Keratinocyte (primary cell): ENCODE measurements at regions not wholly inside any gene's neighbourhood (a gene's known extent, or its start where the extent isn't known, plus 50 kb on each side); places are given as distances from the start of the nearest gene placed in this dataset.

Source experiments
- DNase-seq: peaks from one replicate; pipeline ENCODE4 v3.0.0-alpha.2; 2011; ENCODE audit warnings: low read depth, missing footprints, low spot score
- FAIRE-seq: peaks from 2 replicates; lab custom pipeline; 2011; peaks lifted over from hg19 to GRCh38; lab: Jason Lieb, UNC
- H2AFZ ChIP-seq: 2 replicates; pipeline ENCODE4 v1.6.0; 2012; ENCODE audit warnings: low read length, control low read depth, inconsistent platforms; ENCODE audit not compliant: control insufficient read depth
- H3K27ac ChIP-seq: 2 replicates; pipeline ENCODE4 v1.5.1; 2011; ENCODE audit warnings: low read length; ENCODE audit not compliant: control insufficient read depth, insufficient read depth
- H3K27me3 ChIP-seq: 3 replicates; pipeline ENCODE4 v1.6.0; 2011; ENCODE audit warnings: low read length; ENCODE audit not compliant: control insufficient read depth, insufficient read depth; ENCODE audit errors: extremely low read depth
- H3K36me3 ChIP-seq, 2 experiments: 2 replicates in 1 of 2; 3 replicates in 1 of 2; pipeline ENCODE4 v1.5.1; 2011; ENCODE audit warnings: low read length in 2 of 2, mild to moderate bottlenecking in 1 of 2; ENCODE audit not compliant: control insufficient read depth in 2 of 2, insufficient read depth in 2 of 2; ENCODE audit errors: extremely low read depth in 1 of 2
- H3K4me1 ChIP-seq: 3 replicates; pipeline ENCODE4 v1.5.1; 2011; ENCODE audit warnings: low read length; ENCODE audit not compliant: control insufficient read depth, insufficient read depth; ENCODE audit errors: extremely low read depth
- H3K4me2 ChIP-seq: 3 replicates; pipeline ENCODE4 v1.6.0; 2011; ENCODE audit warnings: low read depth, low read length; ENCODE audit not compliant: control insufficient read depth, insufficient read depth; ENCODE audit errors: extremely low read depth
- H3K4me3 ChIP-seq, 3 experiments: fragments of 200-600 bp in 1 of 3; sonication (generic) in 1 of 3; 2 replicates in 2 of 3; 3 replicates in 1 of 3; pipeline ENCODE4 v1.5.1; 2011 to 2016; ENCODE audit warnings: low read length in 3 of 3, mild to moderate bottlenecking in 3 of 3, control low read depth in 2 of 3, inconsistent platforms in 1 of 3, low read depth in 1 of 3, mixed read lengths in 1 of 3, mixed run types in 1 of 3, moderate library complexity in 1 of 3; ENCODE audit not compliant: control insufficient read depth in 2 of 3, insufficient read depth in 2 of 3; ENCODE audit errors: extremely low read depth in 1 of 3
- H3K79me2 ChIP-seq: 2 replicates; pipeline ENCODE4 v1.6.0; 2012; ENCODE audit warnings: low read length; ENCODE audit not compliant: control insufficient read depth, insufficient read depth
- H3K9ac ChIP-seq: 3 replicates; pipeline ENCODE4 v1.6.0; 2011; ENCODE audit warnings: low read length; ENCODE audit not compliant: control insufficient read depth, insufficient read depth; ENCODE audit errors: extremely low read depth
- H3K9me1 ChIP-seq: 3 replicates; pipeline ENCODE4 v1.6.0; 2011; ENCODE audit warnings: low read length; ENCODE audit not compliant: control insufficient read depth, insufficient read depth; ENCODE audit errors: extremely low read depth
- H3K9me3 ChIP-seq: 2 replicates; pipeline ENCODE4 v1.5.1; 2012; ENCODE audit warnings: low read depth, low read length; ENCODE audit not compliant: control insufficient read depth
- H4K20me1 ChIP-seq: 3 replicates; pipeline ENCODE4 v1.6.0; 2011; ENCODE audit warnings: low read length; ENCODE audit not compliant: control insufficient read depth, insufficient read depth; ENCODE audit errors: extremely low read depth
- EZH2 ChIP-seq: IDR thresholded peaks from one replicate; pipeline ENCODE4 v1.6.1; 2012; ENCODE audit warnings: inconsistent platforms, mild to moderate bottlenecking, low read length, moderate library complexity
- dilution Hi-C: fragments of 300-500 bp; cut with MboI; formaldehyde crosslinking; loops from one replicate; pipeline ENCODE4 v1.7.0; 2020; ENCODE audit warnings: low sequenced_read_pairs; ENCODE audit not compliant: extremely low pct_ligation_motif_present
- TF ChIP-seq, protein P1 (sequence below), 3 experiments: IDR thresholded peaks in 1 of 3; conservative IDR thresholded peaks in 1 of 3; optimal IDR thresholded peaks in 1 of 3; 2 replicates in 2 of 3; 3 replicates in 1 of 3; pipeline versions ENCODE3 to v1.5.1; 2011; ENCODE audit warnings: low read length in 3 of 3, mild to moderate bottlenecking in 3 of 3, moderate library complexity in 2 of 3, control low read depth in 1 of 3, inconsistent platforms in 1 of 3; ENCODE audit not compliant: insufficient read depth in 2 of 3; ENCODE audit errors: extremely low read depth in 1 of 3

DNA sequence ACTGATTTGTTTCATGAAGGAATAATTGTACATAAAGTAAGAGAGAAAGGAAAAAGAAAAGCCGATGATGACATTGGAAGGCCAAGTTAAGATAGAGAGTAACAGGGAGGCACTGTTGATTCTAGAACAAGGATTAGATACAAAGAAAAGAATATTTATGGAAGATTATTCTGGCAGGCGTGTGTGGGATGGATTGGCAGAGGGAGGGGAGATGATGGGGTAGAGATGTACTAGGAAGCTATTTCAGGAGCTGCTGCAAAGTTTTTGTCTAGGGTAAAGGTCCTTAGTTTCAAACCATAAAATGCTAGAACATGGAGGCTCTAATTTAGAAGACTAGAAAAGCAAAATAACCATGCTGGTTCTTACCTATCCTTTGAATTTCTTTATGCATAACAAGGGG lies 280.0 kb upstream of the LRRN1 start:
- dilution Hi-C loops = no loop called here
- TF ChIP-seq EZH2 = no peak
- TF ChIP-seq, protein P1, sequence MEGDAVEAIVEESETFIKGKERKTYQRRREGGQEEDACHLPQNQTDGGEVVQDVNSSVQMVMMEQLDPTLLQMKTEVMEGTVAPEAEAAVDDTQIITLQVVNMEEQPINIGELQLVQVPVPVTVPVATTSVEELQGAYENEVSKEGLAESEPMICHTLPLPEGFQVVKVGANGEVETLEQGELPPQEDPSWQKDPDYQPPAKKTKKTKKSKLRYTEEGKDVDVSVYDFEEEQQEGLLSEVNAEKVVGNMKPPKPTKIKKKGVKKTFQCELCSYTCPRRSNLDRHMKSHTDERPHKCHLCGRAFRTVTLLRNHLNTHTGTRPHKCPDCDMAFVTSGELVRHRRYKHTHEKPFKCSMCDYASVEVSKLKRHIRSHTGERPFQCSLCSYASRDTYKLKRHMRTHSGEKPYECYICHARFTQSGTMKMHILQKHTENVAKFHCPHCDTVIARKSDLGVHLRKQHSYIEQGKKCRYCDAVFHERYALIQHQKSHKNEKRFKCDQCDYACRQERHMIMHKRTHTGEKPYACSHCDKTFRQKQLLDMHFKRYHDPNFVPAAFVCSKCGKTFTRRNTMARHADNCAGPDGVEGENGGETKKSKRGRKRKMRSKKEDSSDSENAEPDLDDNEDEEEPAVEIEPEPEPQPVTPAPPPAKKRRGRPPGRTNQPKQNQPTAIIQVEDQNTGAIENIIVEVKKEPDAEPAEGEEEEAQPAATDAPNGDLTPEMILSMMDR (optimal IDR thresholded peaks at IDR 0.05 in 1 of 3, IDR thresholded peaks at IDR 0.05 in 1 of 3, conservative IDR thresholded peaks at IDR 0.05 in 1 of 3; ENCODE audit: extremely low read depth in 1 of 3, insufficient read depth in 2 of 3, low read length in 3 of 3) = no peak

GRCh38 chr3:3516996-3517395 lies 282.2 kb upstream of the LRRN1 start:
- FAIRE-seq (no peak), DNase-seq (no peak)
- Histone ChIP-seq H3K9me1 (no peaks in the 10 kb centered on the region), H3K4me1 (no peaks in the 10 kb centered on the region), H3K79me2 (no peaks in the 10 kb centered on the region), H3K4me3 (no peak overlapping the region), H4K20me1 (no peaks in the 10 kb centered on the region), H3K4me2 (no peak overlapping the region), H3K9ac (no peak overlapping the region), H3K27me3 (no peaks in the 10 kb centered on the region), H3K36me3 (no peaks in the 10 kb centered on the region), H3K9me3 (no peaks in the 10 kb centered on the region), H3K27ac (no peak overlapping the region), H2AFZ (no peak overlapping the region)
- TF ChIP-seq, protein P1 (optimal IDR thresholded peaks at IDR 0.05 in 1 of 3, IDR thresholded peaks at IDR 0.05 in 1 of 3, conservative IDR thresholded peaks at IDR 0.05 in 1 of 3; ENCODE audit: extremely low read depth in 1 of 3, insufficient read depth in 2 of 3, low read length in 3 of 3) = no peak
- TF ChIP-seq EZH2 = no peak
- dilution Hi-C loops = no loop called here

More for the DNA sequence above, 280.0 kb upstream of the LRRN1 start:
- no peak overlapping the region for H3K4me2 ChIP-seq
- H2AFZ ChIP-seq = no peak overlapping the region
- H3K27ac ChIP-seq = no peak overlapping the region
- no peak overlapping the region for H3K9ac ChIP-seq
- no peaks in the 10 kb centered on the region for H3K79me2 ChIP-seq
- no peaks in the 10 kb centered on the region for H3K9me1 ChIP-seq
- no peaks in the 10 kb centered on the region for H3K27me3 ChIP-seq
- H3K4me3 ChIP-seq = no peak overlapping the region
- H4K20me1 ChIP-seq = no peaks in the 10 kb centered on the region
- DNase-seq (no peak), FAIRE-seq (no peak)
- no peaks in the 10 kb centered on the region for H3K9me3 ChIP-seq
- no peaks in the 10 kb centered on the region for H3K36me3 ChIP-seq
- no peaks in the 10 kb centered on the region for H3K4me1 ChIP-seq
